HG03280 (cell line): ENCODE measurements at regions not wholly inside any gene's neighbourhood (a gene's known extent, or its start where the extent isn't known, plus 50 kb on each side); places are given as distances from the start of the nearest gene placed in this dataset.
A peak's percentile ranks its signal among the peaks of the same experiment; 100 is the strongest.
"Not testable (repeated sequence)": the region's sequence is repeated elsewhere in the genome, so short reads cannot be mapped to it uniquely, and the experiment has no call there.

Experiments used
- ATAC-seq: cut with Tn5 transposase; IDR thresholded peaks from one replicate; pipeline ENCODE4 v1.9.1; 2021; ENCODE audit warnings: mild to moderate bottlenecking, moderate library complexity; ENCODE audit not compliant: unreplicated experiment

DNA sequence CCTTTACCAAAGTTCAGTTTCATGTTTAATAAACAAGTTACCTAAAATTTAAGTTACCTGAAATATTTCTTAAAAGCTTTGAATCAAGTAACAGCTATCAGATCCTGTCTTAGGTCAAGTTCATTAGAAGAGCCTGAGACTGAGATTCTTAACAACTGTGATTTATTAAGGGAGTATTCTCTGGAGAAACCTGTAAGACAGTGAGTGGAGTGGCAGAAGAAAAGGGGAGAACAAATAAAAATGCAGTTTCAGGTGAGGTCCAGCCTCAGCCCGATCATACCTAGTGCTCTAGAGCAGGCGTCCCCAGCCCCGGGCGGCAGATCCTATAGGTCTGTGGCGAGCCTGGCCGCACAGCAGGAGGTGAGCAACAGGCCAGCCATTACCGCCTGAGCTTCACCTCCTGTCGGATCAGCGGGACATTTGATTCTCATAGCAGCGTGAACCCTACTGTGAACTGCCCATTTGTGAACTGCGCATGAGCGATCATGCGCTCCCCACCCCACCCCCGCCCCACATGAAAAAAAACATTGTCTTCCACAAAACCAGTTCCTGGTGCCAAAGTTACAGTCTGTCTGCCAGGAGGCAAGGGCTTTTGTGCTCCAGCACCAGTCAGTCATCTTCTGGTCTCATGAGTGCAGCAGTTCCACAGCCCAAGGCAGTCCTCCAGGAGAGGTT is 59.2 kb upstream of the ADGRB3 start:
- ATAC-seq: no peak

DNA sequence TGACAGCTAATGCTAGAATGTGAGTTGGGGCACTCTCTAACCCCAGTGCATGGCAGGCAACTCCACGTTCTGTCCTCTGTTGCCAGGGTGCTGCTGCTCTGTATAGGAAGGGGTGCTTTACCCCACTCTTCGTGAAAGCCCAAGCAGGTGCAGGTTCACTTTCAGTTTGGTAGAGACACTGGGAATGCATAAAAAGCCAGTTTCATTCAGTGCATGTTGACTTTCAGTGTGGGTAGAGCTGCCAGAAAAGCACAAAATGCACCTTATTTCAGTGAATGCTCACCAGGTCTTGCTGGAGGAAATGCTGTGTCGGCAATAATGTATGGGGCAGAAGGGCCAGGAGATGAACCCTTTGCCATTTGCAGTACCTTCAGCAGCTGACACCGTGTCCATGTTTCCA is 62.1 kb upstream of the ADGRB3 start:
- ATAC-seq: peak; percentile 11

DNA sequence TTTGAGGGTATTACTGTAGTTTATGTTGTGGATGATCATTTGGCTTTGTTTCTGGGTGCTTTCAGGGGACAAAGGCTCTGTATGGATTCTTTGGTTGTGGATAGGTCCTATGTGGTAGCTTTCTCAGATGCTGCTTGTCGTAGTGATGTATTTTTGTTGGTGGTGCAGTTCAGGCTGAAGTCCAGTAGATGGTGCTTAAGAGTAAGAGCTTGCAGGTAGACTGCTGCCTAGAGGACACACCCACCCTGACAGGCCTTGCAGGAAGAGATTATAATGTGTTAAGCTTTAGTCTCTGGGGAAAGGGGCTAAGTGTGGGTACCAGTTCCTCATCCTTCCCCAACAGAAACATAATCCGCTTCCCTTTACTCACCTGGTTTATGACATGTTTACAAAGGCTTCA is 62.6 kb upstream of the ADGRB3 start:
- peak; percentile 92 for ATAC-seq

DNA sequence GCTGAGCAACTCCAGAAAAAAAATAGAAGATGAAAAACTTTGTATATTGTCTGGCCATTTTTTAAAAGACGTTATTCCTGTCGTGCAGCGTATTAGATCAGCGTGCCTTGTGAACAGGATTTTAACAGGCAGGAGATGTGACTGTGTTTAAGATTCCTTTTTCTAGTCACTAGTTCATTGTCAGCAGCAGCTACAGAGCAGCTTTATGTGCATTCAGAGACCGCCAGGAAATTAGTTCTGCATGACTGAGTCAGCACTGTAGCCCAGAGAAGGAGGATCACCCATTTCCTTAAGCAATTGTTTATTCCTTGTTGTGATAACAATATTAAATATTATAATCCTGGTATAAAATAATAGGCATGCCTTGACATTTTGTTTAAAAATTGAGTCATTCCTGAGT is 75.4 kb upstream of the ADGRB3 start:
- no peak for ATAC-seq

DNA sequence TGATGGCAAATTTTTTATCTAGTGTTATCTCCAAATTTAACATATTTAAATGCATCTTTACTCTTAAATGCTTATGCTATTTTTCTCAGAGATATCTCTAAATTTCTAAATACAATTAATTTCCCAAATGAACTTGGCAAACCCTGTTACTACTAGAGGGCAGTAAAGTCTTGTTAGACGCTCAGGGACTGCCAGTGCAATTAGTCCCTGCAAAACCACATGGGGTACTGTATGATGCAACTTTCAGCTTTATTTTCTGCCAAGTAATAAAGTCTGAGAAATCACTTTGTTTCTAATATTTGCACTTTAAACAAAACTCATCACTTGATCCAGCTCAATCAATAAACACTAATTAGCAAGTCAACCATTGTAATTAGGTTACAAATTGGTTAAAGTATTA is 76.0 kb upstream of the ADGRB3 start:
- ATAC-seq: no peak

DNA sequence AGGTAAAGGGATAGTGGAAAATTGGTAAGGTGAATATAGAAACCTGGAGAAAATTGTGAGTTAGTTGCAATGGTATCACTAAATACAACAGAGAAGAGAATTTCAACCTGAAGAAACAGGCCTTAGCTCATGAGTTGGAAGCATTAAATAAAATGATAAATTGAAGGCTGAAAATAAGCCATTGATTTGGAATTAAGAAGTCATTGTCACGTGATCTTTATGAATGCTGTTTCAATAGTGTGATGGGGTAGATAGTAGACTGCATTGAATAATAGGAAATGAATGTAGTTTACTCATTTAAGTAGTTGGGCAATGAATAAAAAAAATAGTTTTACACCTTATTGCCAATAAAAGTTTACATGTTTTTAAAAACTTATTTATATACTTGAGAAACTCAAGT is 88.5 kb upstream of the ADGRB3 start:
- no peak for ATAC-seq

DNA sequence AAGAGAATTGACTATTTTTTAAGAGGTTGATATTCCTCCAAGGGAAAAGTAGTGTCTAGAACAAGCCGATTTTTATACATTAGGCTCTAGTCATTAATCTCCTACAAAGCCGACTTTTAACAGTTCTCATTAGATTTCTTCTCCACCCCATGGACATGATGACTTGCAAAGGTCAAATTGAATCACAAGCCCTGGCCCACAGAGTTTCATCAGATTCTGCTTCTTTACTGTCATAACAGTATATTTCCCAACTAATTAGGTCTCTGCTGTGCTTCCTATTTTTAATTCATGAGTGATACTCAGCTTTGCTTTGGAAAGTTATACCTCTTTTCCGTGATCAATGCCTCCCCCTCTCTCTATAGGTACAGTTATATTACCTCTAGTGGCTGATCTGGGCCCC is 90.6 kb upstream of the ADGRB3 start:
- no peak for ATAC-seq

DNA sequence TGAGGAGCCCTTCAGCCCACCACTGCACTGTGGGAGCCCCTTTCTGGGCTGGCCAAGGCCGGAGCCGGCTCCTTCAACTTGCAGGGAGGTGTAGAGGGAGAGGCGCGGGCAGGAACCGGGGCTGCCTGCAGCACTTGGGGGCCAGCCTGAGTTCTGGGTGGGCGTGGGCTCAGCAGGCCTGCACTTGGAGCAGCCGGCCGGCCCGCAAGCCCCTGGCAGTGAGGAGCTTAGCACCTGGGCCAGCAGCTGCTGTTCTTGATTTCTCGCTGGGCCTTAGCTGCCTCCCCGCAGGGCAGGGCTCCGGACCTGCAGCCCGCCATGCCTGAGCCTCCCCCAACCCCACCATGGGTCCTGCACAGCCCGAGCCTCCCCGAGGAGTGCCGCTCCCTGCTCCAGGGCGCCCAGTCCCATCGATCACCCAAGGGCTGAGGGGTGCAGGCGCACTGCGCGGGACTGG is 101.7 kb upstream of the ADGRB3 start:
- ATAC-seq: no peak

DNA sequence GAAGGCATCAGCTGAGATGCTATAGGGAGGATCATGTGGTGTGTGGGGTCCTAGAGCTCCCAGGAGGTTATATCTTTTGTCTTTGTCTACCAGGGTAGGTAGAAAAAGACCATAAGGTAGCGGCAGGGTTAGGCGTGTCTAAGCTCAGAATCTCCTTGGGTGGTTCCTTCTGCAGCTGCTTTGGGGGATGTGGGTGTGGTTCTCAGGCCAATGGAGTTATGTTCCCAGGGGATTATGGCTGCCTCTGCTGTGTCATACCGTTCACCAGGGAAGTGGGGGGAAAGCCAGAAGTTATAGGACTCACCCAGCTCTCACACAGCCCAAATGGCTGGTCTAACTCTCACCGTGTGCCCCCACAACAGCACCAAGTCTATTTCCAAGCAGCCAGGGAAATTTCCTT is 107.4 kb upstream of the ADGRB3 start:
- no peak for ATAC-seq

DNA sequence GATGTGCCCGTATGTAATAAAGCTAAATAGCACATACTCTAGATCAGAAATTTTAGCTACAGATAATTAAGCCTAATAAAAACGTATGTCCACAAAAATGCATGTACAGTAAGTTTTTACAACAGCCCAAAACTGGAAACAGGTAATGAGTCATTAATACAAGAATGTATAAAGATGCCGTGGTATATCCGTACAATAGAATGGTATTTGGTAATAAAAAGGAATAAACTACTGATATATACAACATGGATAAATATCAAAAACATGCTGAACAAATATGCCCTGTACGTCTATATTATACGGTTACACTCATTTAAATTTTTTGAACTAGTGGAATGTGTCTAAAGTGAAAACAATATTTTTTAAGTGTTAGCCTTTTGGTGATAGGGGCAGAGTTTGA is 128.2 kb upstream of the ADGRB3 start:
- ATAC-seq: no peak

DNA sequence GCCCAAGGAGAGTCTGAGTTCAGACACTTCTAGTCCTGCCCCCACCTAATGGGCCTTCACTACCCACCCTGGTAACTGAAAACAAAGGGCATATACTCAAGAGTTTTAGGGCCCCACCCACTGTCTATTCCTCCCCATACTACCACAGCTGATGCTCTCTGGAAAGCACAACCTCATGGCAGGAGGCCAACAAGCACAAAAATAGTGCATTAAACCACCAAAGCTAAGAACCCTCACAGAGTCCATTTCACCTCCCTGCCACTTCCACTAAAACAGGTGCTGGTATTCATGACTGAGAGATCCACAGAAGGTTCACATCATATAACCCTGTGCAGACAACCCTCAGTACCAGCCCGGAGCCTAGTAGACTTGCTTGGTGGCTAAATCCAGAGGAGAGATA is 132.1 kb upstream of the ADGRB3 start:
- ATAC-seq: no peak

DNA sequence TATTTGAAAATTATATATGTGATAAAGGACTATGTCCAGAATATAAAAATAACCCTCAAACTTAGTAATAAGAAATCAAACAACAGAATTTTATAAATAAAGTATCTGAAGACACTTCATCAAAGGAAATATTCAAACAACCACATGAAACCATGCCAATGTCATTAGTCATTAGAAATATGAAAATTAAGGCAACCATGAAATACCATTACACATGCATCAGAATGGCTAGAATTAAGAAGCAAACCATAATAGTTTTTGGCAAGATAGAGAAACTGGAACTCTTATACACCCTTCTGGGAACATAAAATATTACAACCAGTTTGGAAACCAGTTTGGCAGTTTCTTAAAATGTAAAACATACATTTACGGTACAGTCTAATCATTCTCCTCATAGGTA is 137.2 kb upstream of the ADGRB3 start:
- ATAC-seq: no peak

DNA sequence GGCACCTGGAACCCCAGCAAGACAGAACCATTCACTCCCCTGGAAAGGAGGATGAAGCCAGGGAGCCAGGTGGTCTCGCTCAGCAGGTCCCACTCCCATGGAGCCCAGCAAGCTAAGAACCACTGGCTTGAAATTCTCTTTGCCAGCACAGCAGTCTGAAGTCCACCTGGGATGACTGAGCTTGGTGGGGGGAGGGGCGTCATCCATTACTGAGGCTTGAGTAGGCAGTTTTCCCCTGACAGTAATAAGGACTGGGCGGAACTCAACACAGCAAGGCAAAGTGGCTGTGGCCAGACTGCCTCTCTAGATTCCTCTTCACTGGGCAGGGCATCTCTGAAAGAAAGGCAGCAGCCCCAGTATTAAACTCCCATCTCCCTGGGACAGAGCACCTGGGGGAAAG is 140.2 kb upstream of the ADGRB3 start:
- not testable (repeated sequence) for ATAC-seq

DNA sequence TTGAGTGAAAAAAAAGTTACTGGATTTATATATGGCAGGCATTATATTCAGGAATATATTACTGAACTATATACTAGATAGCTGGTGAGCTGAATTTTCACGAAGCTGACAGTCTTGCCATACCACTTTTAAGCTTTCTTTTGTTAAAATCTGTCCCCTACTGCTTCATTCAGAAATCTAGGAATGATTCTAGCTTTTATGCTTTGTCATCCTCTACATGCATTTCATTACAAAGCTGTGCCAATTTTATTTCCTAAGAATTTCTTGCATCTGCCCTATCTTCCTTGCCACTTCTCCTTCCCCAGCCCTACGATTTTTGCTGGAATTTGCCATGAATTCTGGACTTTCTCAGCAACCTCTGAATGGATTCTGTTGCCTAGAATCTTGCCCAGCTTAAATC is 158.5 kb upstream of the ADGRB3 start:
- ATAC-seq: no peak

DNA sequence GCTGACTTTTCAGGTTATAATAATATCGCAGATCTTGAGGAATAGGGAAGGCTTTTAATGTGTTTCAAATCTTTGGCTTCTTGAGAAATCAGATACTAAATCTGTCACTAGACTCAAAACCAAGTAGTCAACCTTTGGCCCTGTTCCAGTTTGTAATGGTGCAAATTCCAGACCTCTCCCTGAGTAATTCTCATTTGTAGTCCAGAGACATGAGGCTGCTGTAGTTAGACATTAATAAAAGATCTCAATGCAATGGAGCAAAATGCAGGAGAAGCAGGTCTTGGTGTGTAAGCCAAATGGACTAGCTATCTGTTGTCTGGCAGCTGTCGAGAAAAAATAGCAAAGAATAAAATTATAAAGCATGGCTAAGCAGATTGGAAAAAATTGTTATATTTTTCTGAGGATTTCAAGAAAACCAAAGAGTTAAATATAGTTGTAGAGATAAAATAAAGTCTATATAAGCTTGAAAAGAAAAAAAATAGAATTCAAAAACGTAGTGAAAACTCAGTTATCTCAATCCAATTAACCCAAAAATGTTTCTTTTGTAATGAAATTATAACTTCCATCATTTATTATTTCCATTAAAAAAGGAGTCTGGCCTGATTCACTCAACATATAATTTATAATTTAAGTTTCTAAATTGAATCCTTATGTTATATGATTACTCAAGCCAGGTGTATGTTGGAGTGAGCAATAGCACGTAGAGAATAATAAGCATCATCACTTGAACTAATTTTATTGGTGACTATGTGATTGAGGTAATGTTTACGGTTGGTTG is 161.5 kb upstream of the ADGRB3 start:
- ATAC-seq: no peak

DNA sequence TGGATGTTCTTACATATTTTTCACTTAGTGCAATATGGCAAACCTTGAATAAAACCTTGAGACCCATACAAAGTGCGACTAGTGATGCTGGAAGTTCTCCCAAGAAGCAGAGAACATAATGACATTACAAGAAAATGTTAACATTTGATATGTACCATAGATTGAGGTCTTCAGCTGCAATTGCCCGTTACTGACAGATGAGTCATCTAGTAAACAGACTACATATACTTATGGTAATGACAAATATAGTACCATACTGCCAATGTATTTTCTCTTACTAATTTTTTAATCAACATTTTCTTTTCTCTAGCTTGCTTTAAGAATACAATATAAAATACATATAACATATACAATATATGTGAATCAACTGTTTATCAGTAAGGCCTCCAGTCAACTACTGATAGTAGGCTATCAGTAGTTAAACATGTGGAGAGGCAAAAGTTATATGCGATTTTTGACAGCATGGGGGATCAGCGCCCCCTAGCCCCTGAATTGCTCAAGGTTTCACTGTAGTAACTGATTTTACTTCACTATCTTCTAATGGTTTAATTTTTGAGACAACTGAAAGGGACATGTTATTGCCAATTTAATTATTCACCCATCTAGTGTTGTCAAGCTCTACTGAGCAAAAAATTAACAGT is 166.7 kb upstream of the ADGRB3 start:
- no peak for ATAC-seq

DNA sequence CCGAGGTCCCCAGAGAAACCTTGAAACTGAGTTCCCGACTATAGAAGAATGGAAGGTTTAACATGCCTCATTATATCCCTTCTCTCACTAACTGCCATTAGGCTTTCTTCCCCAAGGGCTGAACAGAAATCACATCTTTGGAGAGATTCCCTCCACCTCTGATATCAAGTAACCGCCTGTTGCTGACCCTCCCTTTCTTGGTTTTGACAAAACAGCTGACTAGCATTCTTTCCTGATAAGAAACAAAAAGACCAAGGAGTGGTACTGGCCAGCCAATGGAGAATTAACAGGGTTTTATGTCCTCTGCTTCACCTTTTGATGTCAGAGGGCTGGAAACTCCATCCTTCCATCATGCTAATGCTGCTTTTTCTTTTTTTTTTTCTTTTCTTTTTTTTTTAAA is 176.6 kb upstream of the ADGRB3 start:
- no peak for ATAC-seq

DNA sequence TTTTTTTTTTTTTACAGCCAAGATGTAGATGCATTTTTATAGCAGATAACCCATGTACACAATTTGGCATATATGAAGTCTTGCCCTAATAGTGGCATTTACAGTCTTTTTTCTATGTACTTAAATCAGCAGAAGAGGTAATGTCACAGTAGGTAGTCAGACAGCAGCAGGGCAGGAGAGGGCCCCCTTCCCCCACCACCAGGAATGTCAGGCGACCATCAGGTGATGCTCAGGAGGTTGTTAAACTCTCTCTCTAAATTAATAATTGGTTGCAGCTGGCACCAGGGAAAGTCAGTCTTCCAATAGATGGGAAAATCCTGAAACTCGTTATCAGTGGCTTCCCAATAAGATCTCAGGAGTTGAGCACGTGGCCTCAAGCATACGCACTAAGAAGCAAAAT is 188.0 kb upstream of the ADGRB3 start:
- ATAC-seq: no peak

DNA sequence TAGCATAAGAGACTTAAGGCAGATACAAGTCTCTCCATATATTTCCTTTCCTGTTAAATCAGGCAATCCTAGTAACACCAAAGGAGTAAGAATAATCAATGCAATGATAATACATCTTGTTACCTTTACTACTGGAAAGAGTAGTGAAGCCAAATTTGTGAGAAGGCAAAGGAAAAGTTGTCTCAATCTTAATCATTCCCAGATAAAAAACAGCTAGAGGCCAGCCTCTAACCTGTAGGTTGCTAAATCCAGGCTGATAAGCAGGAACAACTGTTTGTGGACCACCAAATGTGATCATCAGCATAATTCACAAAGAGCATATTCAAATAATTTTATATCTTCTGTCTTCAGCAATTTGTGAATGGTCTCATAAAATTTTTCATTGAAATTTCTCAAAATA is 189.2 kb upstream of the ADGRB3 start:
- ATAC-seq: no peak

DNA sequence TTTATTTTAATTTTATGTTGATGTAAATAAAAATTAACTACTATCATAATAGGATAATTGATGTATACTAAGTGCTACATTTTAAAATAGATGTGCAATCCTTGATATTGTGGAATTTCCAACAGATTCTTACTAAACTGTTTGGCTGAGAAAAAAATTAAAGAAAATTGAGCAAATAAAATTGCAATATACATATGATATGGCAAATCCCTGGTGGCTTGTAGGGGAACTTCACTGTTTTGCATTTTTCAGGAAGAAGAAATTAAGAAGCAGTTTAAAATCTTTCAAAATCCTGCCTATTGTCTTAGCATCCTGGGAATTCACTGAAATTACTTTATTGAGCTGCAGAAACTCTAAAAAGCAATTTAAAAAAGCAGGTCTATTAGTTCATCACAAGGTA is 191.4 kb upstream of the ADGRB3 start:
- no peak for ATAC-seq

DNA sequence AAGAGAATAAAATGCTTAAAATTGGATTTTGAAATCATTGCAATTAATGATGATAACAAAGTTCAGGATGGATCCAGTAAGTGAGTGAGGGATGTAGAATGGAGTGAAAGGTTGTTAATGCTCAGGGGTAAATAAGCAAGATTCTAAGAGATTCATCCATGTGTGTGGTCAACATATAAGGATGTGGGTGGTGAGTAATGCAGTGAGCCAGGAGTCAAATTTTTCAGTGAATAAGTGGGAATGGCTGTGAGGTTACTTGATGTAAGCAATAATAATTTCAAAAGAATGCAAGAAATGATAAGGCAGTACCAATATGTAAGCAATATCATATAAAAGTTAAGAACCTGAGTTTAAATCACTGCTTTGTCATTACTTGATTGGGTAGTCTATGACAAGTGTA is 207.5 kb upstream of the ADGRB3 start:
- no peak for ATAC-seq

DNA sequence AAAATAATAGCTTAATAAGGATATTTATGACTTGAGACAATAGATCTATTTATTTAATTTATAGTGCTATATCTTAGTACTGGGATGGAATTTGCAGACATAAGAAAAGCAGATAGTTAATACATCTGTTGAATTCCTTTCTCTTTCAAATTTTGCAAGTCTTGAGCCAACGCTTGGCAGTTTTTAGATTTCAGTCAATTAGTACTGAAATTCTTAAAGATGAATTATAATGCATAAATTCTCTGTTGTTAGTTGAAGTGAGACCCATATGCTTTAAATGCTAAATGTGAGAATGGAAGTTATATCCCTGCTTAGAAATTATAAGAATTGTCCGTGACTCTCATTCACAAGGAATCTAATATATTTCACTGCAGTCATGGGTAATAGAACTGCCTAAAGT is 225.1 kb upstream of the ADGRB3 start:
- ATAC-seq: no peak
